Mesendoderm (in vitro differentiated cells): ENCODE measurements at regions not wholly inside any gene's neighbourhood (a gene's known extent, or its start where the extent isn't known, plus 50 kb on each side); places are given as distances from the start of the nearest gene placed in this dataset.

Experiments used
- DNase-seq: peaks from one replicate; pipeline ENCODE4 v3.0.0; 2013
- H2AK5ac ChIP-seq: 2 replicates; pipeline ENCODE4 v1.6.1; 2013; ENCODE audit warnings: low read length, inconsistent platforms
- H2BK120ac ChIP-seq: 2 replicates; pipeline ENCODE4 v1.6.1; 2013; ENCODE audit warnings: low read depth, mild to moderate bottlenecking, low read length, moderate library complexity, mixed read lengths
- H2BK15ac ChIP-seq: replicated peaks from 2 replicates; pipeline ENCODE4 v1.6.1; 2013; ENCODE audit warnings: low read depth, mild to moderate bottlenecking, moderate library complexity
- H2BK5ac ChIP-seq: 2 replicates; pipeline ENCODE4 v1.6.1; 2013; ENCODE audit warnings: low read length, inconsistent platforms
- H3K18ac ChIP-seq: 2 replicates; pipeline ENCODE4 v1.6.1; 2013; ENCODE audit warnings: mild to moderate bottlenecking, low read length, mixed read lengths
- H3K23ac ChIP-seq: one replicate; pipeline ENCODE4 v1.6.1; 2013; ENCODE audit warnings: low read length
- H3K27ac ChIP-seq: 2 replicates; pipeline ENCODE4 v1.5.1; 2013; ENCODE audit warnings: low read depth, mild to moderate bottlenecking, inconsistent platforms, low read length, moderate library complexity
- H3K27me3 ChIP-seq: 2 replicates; pipeline ENCODE4 v1.6.1; 2013; ENCODE audit warnings: low read length, control low read depth, mild to moderate bottlenecking, inconsistent platforms; ENCODE audit not compliant: insufficient read depth, poor library complexity
- H3K36me3 ChIP-seq: 2 replicates; pipeline ENCODE4 v1.6.1; 2013; ENCODE audit warnings: low read length, inconsistent platforms; ENCODE audit not compliant: control insufficient read depth, insufficient read depth
- H3K4ac ChIP-seq: one replicate; pipeline ENCODE4 v1.6.1; 2013; ENCODE audit warnings: low read depth, mild to moderate bottlenecking, low read length, moderate library complexity
- H3K4me1 ChIP-seq: 2 replicates; pipeline ENCODE4 v1.6.1; 2013; ENCODE audit warnings: low read depth, low read length, inconsistent platforms; ENCODE audit not compliant: control insufficient read depth
- H3K4me2 ChIP-seq: 2 replicates; pipeline ENCODE4 v1.6.1; 2013; ENCODE audit warnings: low read length
- H3K4me3 ChIP-seq: 2 replicates; pipeline ENCODE4 v1.5.1; 2013; ENCODE audit warnings: mild to moderate bottlenecking, low read length
- H3K56ac ChIP-seq: one replicate; pipeline ENCODE4 v1.6.1; 2013; ENCODE audit warnings: low read length
- H3K79me1 ChIP-seq: 2 replicates; pipeline ENCODE4 v1.6.1; 2013; ENCODE audit warnings: low read length, inconsistent platforms
- H3K79me2 ChIP-seq: 2 replicates; pipeline ENCODE4 v1.6.1; 2013; ENCODE audit warnings: mild to moderate bottlenecking, low read length; ENCODE audit not compliant: control insufficient read depth, insufficient read depth
- H3K9ac ChIP-seq: 2 replicates; pipeline ENCODE4 v1.6.1; 2013; ENCODE audit warnings: low read length, inconsistent platforms
- H4K5ac ChIP-seq: one replicate; pipeline ENCODE4 v1.6.1; 2013; ENCODE audit warnings: low read length
- H4K8ac ChIP-seq: one replicate; pipeline ENCODE4 v1.6.1; 2013; ENCODE audit warnings: low read depth, mild to moderate bottlenecking, control low read depth, low read length, moderate library complexity
- WGBS: extraction: QIAGEN DNeasy Blood & Tissue Kit; methylation state at CpG from one replicate; pipeline ENCODE4 v1.1.7; 2013; ENCODE audit warnings: low lambda C conversion rate, missing lambda C conversion rate; ENCODE audit not compliant: insufficient coverage; ENCODE audit errors: extremely low coverage; 5-methylcytosine and 5-hydroxymethylcytosine counted together

DNA sequence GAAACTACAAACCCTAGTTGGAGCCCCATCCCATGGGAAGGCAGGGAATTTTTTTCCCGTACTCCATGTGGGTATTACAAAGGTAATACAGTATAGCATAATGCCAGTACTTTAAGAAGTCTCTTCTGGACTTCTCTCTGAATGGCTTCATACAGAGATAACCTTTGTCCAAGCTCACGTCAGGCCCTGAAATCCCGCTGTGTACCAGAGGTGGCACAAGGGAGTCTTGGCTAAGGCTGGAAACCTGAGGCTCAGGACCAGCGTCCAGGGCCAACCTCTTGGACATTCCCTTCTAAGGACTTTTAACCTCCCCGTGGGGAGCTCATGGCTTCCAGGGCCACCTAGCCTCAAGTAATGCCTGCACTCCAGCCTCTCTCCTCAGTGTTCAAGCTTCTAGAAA lies 338.9 kb upstream of the FAM241A start:
- H3K4ac ChIP-seq, result no peak overlapping the region
- WGBS, result no CpG with 5 or more reads among the region's 5 CpGs
- no peak overlapping the region for H2BK120ac ChIP-seq
- H4K8ac ChIP-seq, result no peak overlapping the region
- no peak overlapping the region for H2AK5ac ChIP-seq
- no peak overlapping the region for H3K23ac ChIP-seq
- no peak overlapping the region for H3K27ac ChIP-seq
- DNase-seq, result peak; percentile 70
- H4K5ac ChIP-seq, result no peak overlapping the region
- no peak overlapping the region for H2BK5ac ChIP-seq
- no peak overlapping the region for H2BK15ac ChIP-seq
- H3K79me2 ChIP-seq, result no peaks in the 10 kb centered on the region
- H3K27me3 ChIP-seq, result no peaks in the 10 kb centered on the region
- no peak overlapping the region for H3K4me2 ChIP-seq
- H3K36me3 ChIP-seq, result no peaks in the 10 kb centered on the region
- no peaks in the 10 kb centered on the region for H3K4me1 ChIP-seq
- H3K4me3 ChIP-seq, result no peak overlapping the region
- no peak overlapping the region for H3K9ac ChIP-seq
- no peaks in the 10 kb centered on the region for H3K79me1 ChIP-seq
- H3K18ac ChIP-seq, result no peak overlapping the region
- no peak overlapping the region for H3K56ac ChIP-seq

DNA sequence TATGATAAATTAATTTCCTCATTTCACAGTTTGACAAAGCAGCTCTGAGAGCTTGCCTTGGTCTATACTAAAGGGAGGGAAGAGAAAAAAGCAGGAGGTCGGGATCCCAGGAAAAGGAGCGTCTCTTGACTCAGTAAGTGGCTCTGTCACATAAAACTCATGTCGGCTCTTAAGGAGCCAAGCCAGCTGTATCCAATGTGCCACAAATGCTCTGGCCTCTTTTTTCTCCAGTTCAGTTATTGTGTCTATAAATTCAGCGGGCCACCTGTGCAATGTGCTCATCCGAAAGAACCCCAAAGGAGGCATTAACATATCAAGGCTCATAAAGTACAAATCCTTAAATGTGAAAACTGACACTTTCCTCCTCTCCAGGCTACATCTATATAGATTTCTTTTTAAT lies 337.7 kb upstream of the FAM241A start:
- Histone ChIP-seq H3K4me1 (no peaks in the 10 kb centered on the region), H2AK5ac (no peak overlapping the region), H3K79me1 (no peaks in the 10 kb centered on the region), H4K8ac (no peak overlapping the region), H3K4me3 (no peak overlapping the region), H3K4me2 (no peak overlapping the region), H3K4ac (no peak overlapping the region), H3K18ac (peak overlapping the region; percentile 28), H3K27me3 (no peaks in the 10 kb centered on the region), H2BK5ac (no peak overlapping the region), H2BK15ac (no peak overlapping the region), H3K27ac (no peak overlapping the region), H3K56ac (no peak overlapping the region), H4K5ac (no peak overlapping the region), H3K79me2 (no peaks in the 10 kb centered on the region), H3K23ac (no peak overlapping the region), H2BK120ac (no peak overlapping the region), H3K36me3 (no peaks in the 10 kb centered on the region), H3K9ac (no peak overlapping the region)
- no peak for DNase-seq
- no CpG with 5 or more reads among the region's 5 CpGs for WGBS

DNA sequence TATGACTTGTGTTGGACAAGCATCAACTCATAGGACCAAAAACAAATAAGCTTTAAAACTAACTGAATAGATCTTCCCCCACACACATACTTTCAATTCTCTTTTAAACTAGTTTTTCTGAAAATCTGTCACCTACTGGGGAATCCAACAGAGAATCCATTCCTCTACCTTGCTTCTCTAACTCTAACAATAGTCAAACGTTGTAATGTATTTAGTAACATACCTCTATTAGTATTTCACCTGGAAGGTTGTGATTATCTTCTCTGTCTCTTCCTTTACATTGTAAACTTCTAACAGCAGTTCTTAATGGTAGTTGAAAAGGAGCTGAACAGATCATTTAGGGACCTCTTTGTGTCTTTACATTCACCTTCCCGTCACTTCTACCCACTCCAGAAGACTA lies 337.1 kb upstream of the FAM241A start:
- Histone ChIP-seq H3K79me1 (no peaks in the 10 kb centered on the region), H2AK5ac (no peak overlapping the region), H3K36me3 (no peaks in the 10 kb centered on the region), H3K23ac (no peak overlapping the region), H3K27me3 (no peaks in the 10 kb centered on the region), H2BK5ac (no peak overlapping the region), H3K4me2 (no peak overlapping the region), H4K5ac (no peak overlapping the region), H4K8ac (no peak overlapping the region), H3K79me2 (no peaks in the 10 kb centered on the region), H2BK120ac (no peak overlapping the region), H3K18ac (no peak overlapping the region), H3K4ac (no peak overlapping the region), H3K27ac (no peak overlapping the region), H3K4me3 (no peak overlapping the region), H2BK15ac (no peak overlapping the region), H3K9ac (no peak overlapping the region), H3K56ac (no peak overlapping the region), H3K4me1 (no peaks in the 10 kb centered on the region)
- no peak for DNase-seq
- no CpG with 5 or more reads among the region's 2 CpGs for WGBS

DNA sequence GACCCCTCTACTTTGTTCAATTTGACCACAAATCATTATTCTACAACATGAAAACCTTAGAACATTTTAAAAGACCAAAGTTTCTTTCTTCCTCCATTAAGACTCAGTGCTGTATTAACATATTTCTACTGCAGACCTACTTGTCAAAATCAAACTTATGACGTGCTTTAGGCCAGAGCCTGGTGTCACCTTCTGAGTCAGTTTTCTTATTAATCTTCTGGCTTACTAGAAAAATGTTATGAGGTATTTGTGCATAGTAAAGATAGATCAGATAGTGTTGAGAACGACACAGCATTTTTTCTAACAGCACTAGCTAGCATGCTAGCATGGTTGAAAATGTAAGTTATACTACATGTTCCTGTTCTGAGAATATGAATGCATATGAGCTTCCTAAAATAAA lies 333.6 kb upstream of the FAM241A start:
- no CpG with 5 or more reads among the region's 2 CpGs for WGBS
- no peaks in the 10 kb centered on the region for H3K79me2 ChIP-seq
- no peak overlapping the region for H2BK5ac ChIP-seq
- no peak overlapping the region for H3K4ac ChIP-seq
- no peak overlapping the region for H4K8ac ChIP-seq
- no peaks in the 10 kb centered on the region for H3K27me3 ChIP-seq
- no peak overlapping the region for H4K5ac ChIP-seq
- H3K4me3 ChIP-seq, result no peak overlapping the region
- no peaks in the 10 kb centered on the region for H3K36me3 ChIP-seq
- no peak overlapping the region for H2BK120ac ChIP-seq
- DNase-seq, result no peak
- no peak overlapping the region for H3K56ac ChIP-seq
- no peak overlapping the region for H2BK15ac ChIP-seq
- no peak overlapping the region for H3K27ac ChIP-seq
- H3K18ac ChIP-seq, result no peak overlapping the region
- H2AK5ac ChIP-seq, result no peak overlapping the region
- no peak overlapping the region for H3K23ac ChIP-seq
- H3K4me2 ChIP-seq, result no peak overlapping the region
- no peaks in the 10 kb centered on the region for H3K79me1 ChIP-seq
- H3K9ac ChIP-seq, result no peak overlapping the region
- no peaks in the 10 kb centered on the region for H3K4me1 ChIP-seq

DNA sequence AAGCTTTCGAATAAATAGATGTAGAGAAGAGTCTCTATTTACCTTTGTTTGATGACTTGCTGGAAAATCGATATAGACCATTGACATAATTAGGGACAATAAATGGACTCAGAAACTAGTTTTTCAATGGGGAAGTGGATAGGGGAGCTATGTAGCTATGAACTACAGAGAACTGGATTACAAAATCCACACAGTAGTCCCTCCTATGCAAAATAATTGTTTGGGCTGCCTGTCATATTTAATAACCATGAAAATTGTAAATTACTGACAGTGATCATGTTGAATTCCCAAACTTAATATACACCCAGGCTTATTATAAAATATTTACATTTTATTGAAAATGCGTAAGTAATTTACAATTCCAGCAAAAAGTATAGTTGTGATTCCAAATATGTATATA lies 333.1 kb upstream of the FAM241A start:
- no peak overlapping the region for H3K4ac ChIP-seq
- no peaks in the 10 kb centered on the region for H3K79me1 ChIP-seq
- H4K8ac ChIP-seq, result no peak overlapping the region
- no peak for DNase-seq
- no peak overlapping the region for H2AK5ac ChIP-seq
- no peak overlapping the region for H3K4me3 ChIP-seq
- H3K79me2 ChIP-seq, result no peaks in the 10 kb centered on the region
- H3K23ac ChIP-seq, result no peak overlapping the region
- no peak overlapping the region for H4K5ac ChIP-seq
- H2BK15ac ChIP-seq, result no peak overlapping the region
- H3K4me1 ChIP-seq, result no peaks in the 10 kb centered on the region
- 100% methylated on average over 1 of the region's 3 CpGs for WGBS
- H3K56ac ChIP-seq, result no peak overlapping the region
- no peaks in the 10 kb centered on the region for H3K27me3 ChIP-seq
- no peak overlapping the region for H3K27ac ChIP-seq
- no peak overlapping the region for H2BK5ac ChIP-seq
- no peak overlapping the region for H3K18ac ChIP-seq
- no peak overlapping the region for H3K4me2 ChIP-seq
- no peak overlapping the region for H2BK120ac ChIP-seq
- no peaks in the 10 kb centered on the region for H3K36me3 ChIP-seq
- H3K9ac ChIP-seq, result no peak overlapping the region

DNA sequence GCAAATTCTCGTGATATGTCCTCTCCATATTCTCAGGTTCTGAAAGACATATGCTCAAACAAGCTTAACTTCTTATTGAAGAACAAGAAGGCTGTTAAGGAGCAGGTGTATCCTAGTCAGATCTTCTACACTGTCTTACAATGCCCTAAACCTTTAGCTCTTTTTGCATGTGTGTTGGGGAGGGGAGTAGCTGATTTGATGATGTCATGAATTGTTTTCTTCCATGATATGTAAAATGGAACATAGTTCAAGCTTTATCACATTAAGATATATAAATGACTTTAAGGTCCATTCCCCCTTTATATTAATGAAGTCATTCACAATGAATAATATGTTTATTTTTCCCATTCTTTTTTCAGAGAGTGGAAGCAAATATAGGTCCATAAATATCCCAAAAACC lies 332.5 kb upstream of the FAM241A start:
- Histone ChIP-seq H2AK5ac (no peak overlapping the region), H4K8ac (no peak overlapping the region), H3K4ac (no peak overlapping the region), H2BK5ac (no peak overlapping the region), H3K4me1 (no peaks in the 10 kb centered on the region), H3K79me2 (no peaks in the 10 kb centered on the region), H3K18ac (no peak overlapping the region), H4K5ac (no peak overlapping the region), H3K27me3 (no peaks in the 10 kb centered on the region), H2BK120ac (no peak overlapping the region), H3K4me3 (no peak overlapping the region), H3K36me3 (no peaks in the 10 kb centered on the region), H3K27ac (no peak overlapping the region), H3K9ac (no peak overlapping the region), H3K56ac (no peak overlapping the region), H2BK15ac (no peak overlapping the region), H3K79me1 (no peaks in the 10 kb centered on the region), H3K23ac (no peak overlapping the region), H3K4me2 (no peak overlapping the region)
- no CpG with 5 or more reads among the region's 1 CpG for WGBS
- DNase-seq, result no peak
